GM12874 (cell line): ENCODE measurements at regions not wholly inside any gene's neighbourhood (a gene's known extent, or its start where the extent isn't known, plus 50 kb on each side); places are given as distances from the start of the nearest gene placed in this dataset.

ENCODE experiments used
- CTCF ChIP-seq: IDR thresholded peaks from 2 replicates; pipeline ENCODE4 v1.5.1; 2011; ENCODE audit warnings: low read depth, mild to moderate bottlenecking, control low read depth, low read length, moderate library complexity; ENCODE audit not compliant: insufficient read depth

DNA sequence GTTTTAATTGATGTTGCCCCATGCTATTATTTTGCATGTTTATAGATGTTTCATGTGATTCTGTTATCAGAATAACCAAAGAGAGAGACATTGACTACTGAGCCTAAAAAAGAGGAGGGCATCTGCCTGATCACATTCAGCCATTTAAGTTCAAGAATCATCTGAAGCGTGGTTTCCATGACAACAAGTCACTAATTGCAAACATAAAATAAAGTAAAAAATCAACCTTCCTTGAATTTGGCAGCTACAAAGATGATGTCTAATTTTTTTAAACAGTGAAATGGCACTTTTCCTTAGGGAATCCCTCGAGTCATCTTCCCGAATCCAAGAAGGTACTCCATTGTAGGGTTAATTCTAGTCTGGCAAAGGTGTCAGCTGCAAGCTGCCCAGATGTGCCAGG, 884.2 kb downstream of the DIAPH3 start:
- TF ChIP-seq CTCF = no peak

GRCh38 chr13:59280297-59280696, 883.4 kb downstream of the DIAPH3 start:
- TF ChIP-seq CTCF = no peak

GRCh38 chr13:59281453-59281852, 882.3 kb downstream of the DIAPH3 start:
- no peak for TF ChIP-seq CTCF

- no peak for TF ChIP-seq CTCF
These were observed 864.1 kb downstream of the DIAPH3 start for GRCh38 chr13:59299584-59299983.

DNA sequence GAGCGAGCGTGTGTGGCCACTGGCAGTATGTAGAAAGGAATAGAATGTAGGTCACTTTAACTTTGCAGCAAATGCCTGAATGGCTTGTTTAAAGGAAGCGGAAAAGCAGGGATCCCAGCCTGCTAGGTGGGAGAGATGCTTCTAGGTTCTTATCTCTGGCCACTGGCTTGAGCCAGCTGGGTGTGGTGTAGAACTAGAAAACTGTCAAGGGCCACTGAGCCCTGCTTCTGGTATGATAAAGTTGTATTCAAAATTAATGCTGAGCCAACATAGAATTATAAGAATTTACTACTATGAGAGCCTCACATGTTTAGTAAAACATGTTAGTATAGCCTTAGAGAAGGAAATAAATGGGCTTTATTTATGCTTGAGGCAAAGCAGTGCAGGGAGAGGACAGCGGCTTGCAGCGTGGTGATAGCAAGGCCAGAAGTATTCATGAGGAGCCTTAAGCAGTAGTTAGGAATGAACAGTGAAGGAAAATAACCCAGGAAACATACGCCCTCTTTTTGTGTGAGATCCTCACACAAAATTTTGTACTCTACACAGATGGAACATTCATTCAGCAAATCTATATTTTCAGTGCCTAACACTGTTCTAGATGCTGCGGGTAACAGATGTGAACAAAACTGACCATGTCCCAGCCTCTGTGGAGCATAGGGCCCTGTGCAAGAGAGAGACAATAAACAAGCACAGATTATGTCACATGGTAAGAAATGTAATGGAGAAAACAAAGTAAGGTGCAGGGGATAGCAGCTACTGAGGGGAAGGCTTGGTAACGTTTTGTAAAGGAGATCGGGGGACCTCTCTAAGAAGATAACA, 863.2 kb downstream of the DIAPH3 start:
- TF ChIP-seq CTCF = no peak

- TF ChIP-seq CTCF = no peak
These were observed 862.6 kb downstream of the DIAPH3 start for GRCh38 chr13:59301174-59301567.

DNA sequence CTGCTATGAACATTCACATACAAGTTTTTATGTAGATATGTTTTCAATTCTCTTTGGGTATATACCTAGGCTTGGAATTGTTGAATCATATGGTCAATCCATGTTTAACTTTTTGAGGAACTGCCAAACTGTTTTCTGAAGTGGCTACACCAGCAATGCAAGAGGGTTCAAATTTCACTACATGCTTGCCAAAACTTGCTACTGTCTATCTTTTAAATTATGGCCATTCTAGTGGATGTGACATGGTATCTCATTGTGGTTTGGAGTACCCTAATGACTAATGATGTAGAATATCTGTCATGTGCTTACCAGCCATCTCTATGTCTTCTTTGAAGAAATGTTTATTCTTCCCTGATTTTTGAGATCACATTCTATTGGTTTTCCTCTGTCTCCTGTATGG, 860.3 kb downstream of the DIAPH3 start:
- no peak for TF ChIP-seq CTCF
